HFFc6 (cell line): ENCODE measurements at regions not wholly inside any gene's neighbourhood (a gene's known extent, or its start where the extent isn't known, plus 50 kb on each side); places are given as distances from the start of the nearest gene placed in this dataset.

Experiments
- DNase-seq: peaks from one replicate; pipeline ENCODE4 v3.0.0-alpha.2; 2018
- H3K27ac Mint-ChIP-seq: 2 replicates; pipeline ENCODE4 v1.8.0; 2020; ENCODE audit warnings: mild to moderate bottlenecking, mixed read lengths
- H3K27me3 Mint-ChIP-seq: 2 replicates; pipeline ENCODE4 v1.8.0; 2021; ENCODE audit warnings: mild to moderate bottlenecking, moderate library complexity, mixed read lengths; ENCODE audit not compliant: insufficient read depth
- H3K36me3 Mint-ChIP-seq: 2 replicates; pipeline ENCODE4 v1.8.0; 2021; ENCODE audit warnings: low read depth, mixed read lengths
- H3K4me1 Mint-ChIP-seq: 2 replicates; pipeline ENCODE4 v1.8.0; 2020; ENCODE audit warnings: low read depth, mixed read lengths
- H3K4me3 Mint-ChIP-seq: 2 replicates; pipeline ENCODE4 v1.8.0; 2020; ENCODE audit warnings: mild to moderate bottlenecking, moderate library complexity, mixed read lengths
- H3K9me3 Mint-ChIP-seq: 2 replicates; pipeline ENCODE4 v1.8.0; 2020; ENCODE audit warnings: mild to moderate bottlenecking, mixed read lengths
- TF ChIP-seq, protein P1 (sequence below): fragments of 200-600 bp; sonication (generic); IDR thresholded peaks from 2 replicates; pipeline ENCODE4 v1.5.0; 2021; ENCODE audit warnings: antibody characterized with exemption, mild to moderate bottlenecking

DNA sequence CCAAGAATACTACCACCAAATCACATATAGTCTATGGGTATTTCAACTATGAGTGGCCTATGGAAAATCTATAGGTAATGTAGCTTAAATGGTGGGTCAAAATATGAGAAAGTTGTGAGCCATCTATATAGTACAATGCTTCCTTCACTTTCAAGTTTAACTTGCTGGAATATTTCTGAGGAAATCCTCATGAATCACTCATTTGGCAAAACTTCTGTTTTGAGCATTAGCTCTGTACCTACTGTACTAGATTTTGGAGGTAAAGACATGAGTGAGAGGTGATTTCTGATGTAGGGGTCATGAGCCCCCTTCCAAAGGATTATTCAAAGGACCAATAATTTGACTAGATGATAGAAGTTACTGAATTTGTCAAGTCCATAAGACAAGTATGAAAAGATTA is 80.6 kb upstream of the DAB2 start:
- Mint-ChIP-seq H3K36me3 (no peaks in the 10 kb centered on the region), H3K4me1 (peaks cover 53% of the 10 kb centered on the region), H3K9me3 (no peaks in the 10 kb centered on the region), H3K27me3 (peaks cover 6% of the 10 kb centered on the region; the same call in 1 of the 2 replicates), H3K27ac (no peak overlapping the region), H3K4me3 (no peak overlapping the region)
- TF ChIP-seq, protein P1, sequence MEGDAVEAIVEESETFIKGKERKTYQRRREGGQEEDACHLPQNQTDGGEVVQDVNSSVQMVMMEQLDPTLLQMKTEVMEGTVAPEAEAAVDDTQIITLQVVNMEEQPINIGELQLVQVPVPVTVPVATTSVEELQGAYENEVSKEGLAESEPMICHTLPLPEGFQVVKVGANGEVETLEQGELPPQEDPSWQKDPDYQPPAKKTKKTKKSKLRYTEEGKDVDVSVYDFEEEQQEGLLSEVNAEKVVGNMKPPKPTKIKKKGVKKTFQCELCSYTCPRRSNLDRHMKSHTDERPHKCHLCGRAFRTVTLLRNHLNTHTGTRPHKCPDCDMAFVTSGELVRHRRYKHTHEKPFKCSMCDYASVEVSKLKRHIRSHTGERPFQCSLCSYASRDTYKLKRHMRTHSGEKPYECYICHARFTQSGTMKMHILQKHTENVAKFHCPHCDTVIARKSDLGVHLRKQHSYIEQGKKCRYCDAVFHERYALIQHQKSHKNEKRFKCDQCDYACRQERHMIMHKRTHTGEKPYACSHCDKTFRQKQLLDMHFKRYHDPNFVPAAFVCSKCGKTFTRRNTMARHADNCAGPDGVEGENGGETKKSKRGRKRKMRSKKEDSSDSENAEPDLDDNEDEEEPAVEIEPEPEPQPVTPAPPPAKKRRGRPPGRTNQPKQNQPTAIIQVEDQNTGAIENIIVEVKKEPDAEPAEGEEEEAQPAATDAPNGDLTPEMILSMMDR = no peak
- no peak for DNase-seq

DNA sequence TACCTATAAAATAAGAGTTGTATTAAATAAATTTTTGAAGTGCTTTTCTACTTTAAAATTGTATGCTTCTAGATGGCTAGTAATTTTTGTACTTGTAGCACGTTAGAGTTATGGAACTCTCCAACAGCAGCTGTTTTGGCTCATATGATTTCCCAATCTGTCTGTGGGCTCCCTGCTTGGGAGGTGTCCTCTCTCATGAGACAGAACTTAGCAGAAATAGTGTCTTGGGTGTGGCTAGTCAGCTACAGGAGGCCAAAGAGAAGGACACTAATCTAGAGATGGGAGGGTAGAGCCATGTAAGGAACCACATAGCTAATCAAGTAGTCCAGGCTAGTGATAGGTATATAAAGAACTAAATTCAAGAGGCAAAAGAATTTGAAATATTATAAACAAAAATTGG is 78.4 kb upstream of the DAB2 start:
- Mint-ChIP-seq H3K36me3 (no peaks in the 10 kb centered on the region), H3K27me3 (peaks cover 6% of the 10 kb centered on the region; the same call in 1 of the 2 replicates), H3K4me1 (peaks cover 66% of the 10 kb centered on the region), H3K9me3 (no peaks in the 10 kb centered on the region), H3K4me3 (no peak overlapping the region), H3K27ac (0 out of 2 replicates have a peak overlapping the region, but pooled peaks have one; percentile 93)
- TF ChIP-seq, protein P1 = no peak
- DNase-seq = no peak

DNA sequence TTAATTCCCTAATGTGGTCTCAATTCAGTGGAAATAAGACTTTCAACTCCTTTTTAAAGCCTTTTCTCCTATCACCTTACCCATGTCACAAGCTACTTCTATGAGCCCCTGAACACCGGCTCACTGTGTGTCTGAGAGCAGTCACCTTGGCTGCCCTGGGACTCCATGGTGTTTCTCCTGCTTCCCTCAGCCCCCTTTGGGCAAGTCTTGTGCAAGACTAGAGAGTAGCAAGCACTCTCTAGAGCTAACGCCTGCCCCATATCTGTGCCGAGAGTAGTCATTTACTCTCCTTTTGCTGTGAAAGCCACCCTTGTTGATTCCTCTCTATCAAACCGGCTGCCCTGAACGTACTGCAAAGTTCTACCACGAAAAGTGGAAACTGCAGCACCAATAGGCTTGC is 77.9 kb upstream of the DAB2 start:
- peaks cover 71% of the 10 kb centered on the region for H3K4me1 Mint-ChIP-seq
- H3K9me3 Mint-ChIP-seq = no peaks in the 10 kb centered on the region

DNA sequence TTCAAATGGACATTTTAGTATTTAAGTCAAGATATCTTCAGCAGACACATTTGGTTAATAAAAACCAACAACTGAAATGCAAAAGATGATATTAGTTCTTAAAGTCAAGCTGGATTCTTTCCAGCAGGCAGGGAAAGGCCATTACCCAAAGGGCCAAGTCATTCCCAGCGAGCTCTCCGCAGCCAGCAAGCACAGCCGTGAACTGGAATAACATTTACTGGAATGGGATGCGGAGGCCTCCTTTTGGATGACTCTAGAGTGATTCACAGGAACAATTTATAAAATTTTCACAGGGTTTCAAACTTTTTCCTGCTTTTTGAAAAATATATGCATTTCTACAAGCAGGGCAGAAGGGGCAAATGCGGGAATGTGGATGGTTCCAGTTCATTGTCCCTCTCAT is 76.6 kb upstream of the DAB2 start:
- peaks cover 72% of the 10 kb centered on the region for H3K4me1 Mint-ChIP-seq
- H3K4me3 Mint-ChIP-seq = peak overlapping the region; percentile 85; the same call in 1 of the 2 replicates
- H3K27me3 Mint-ChIP-seq = peaks cover 4% of the 10 kb centered on the region; the same call in 1 of the 2 replicates
- no peaks in the 10 kb centered on the region for H3K9me3 Mint-ChIP-seq
- DNase-seq = peak; percentile 83
- TF ChIP-seq, protein P1 = no peak; the same call in 1 of the 2 replicates
- peak overlapping the region; percentile 93 for H3K27ac Mint-ChIP-seq
- no peaks in the 10 kb centered on the region for H3K36me3 Mint-ChIP-seq

More for the DNA sequence above, 77.9 kb upstream of the DAB2 start:
- no peak for DNase-seq
- H3K27me3 Mint-ChIP-seq = peaks cover 5% of the 10 kb centered on the region; the same call in 1 of the 2 replicates
- TF ChIP-seq, protein P1 = no peak
- no peak overlapping the region; the same call in 1 of the 2 replicates for H3K4me3 Mint-ChIP-seq
- H3K27ac Mint-ChIP-seq = peak overlapping the region; percentile 93
- no peaks in the 10 kb centered on the region for H3K36me3 Mint-ChIP-seq

DNA sequence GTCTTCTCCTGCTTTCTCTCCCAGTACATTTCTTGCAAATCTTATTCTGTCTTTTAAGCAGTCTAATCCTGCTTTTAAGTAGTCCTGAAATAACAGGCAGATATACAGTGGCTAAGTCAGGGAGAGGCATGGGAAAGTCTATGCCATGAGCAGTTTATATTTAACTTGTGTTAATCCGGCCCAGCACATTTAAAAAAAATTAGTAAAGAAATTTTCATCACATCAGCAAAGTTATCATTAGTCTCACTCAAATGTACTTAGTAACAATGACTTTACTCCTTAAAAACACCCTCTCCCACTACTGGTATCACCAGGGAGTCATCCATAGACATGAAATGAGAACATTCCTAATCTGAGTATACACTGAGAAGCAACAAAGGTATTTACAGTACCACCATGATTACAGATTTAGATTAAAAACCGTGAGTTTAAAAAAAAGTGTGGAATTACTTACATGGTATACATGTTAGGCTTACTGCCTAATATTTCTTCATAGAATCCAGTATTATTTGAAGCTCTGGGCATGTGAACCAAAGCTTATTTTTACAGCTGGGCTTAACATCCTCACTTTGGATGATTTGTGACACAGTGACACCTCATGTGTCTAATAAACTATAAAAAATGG is 75.9 kb upstream of the DAB2 start:
- H3K4me3 Mint-ChIP-seq = no peak overlapping the region
- no peaks in the 10 kb centered on the region for H3K36me3 Mint-ChIP-seq
- peaks cover 72% of the 10 kb centered on the region for H3K4me1 Mint-ChIP-seq
- DNase-seq = no peak
- TF ChIP-seq, protein P1 = no peak
- H3K27ac Mint-ChIP-seq = peak overlapping the region; percentile 93
- no peaks in the 10 kb centered on the region for H3K9me3 Mint-ChIP-seq
- H3K27me3 Mint-ChIP-seq = peaks cover 4% of the 10 kb centered on the region; the same call in 1 of the 2 replicates
